ENCODE measurements at regions not wholly inside any gene's neighbourhood (a gene's known extent, or its start where the extent isn't known, plus 50 kb on each side); places are given as distances from the start of the nearest gene placed in this dataset.

DNA sequence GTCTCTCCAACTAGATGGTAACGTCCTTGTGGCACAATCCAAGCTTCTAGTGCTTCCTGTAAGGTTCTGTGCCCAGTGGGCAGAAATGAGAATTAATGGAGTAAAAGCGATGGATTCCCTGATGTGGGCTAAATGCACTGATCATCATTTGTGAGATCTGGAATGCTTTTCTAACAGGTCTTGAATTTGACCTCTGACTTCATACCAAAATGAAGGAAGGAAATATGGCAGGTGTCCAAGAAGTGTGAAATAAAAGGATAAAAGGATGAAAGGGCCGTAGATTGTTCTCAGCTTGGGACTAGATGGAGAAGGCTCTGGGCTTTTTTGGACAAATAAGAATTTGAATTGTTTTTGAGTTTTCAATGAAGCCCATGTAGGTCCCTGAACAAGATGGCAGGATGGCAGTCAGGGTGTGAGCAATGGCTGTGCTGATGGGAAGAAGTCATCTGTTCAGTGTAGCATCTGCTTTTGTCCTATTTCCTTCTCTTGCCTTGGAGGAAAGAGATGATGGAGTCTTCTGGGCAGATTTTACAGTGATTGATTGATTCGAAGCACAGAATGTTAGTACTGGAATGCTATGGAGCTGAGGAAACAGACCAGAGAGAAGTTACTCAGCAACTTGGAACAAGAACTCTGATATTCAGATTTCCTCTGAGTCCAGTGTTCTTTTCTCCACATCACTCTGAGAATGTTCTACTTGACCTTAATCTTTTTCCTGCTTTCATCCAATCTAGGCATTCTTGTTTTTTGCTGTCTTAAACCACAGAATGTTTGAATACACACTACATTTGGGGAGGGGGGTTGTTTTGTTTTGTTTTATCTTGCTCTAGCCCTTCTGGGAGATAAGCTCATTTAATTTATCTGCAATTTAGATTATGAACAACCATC is 286.0 kb downstream of the HLX start:
- TF ChIP-seq, protein P1, sequence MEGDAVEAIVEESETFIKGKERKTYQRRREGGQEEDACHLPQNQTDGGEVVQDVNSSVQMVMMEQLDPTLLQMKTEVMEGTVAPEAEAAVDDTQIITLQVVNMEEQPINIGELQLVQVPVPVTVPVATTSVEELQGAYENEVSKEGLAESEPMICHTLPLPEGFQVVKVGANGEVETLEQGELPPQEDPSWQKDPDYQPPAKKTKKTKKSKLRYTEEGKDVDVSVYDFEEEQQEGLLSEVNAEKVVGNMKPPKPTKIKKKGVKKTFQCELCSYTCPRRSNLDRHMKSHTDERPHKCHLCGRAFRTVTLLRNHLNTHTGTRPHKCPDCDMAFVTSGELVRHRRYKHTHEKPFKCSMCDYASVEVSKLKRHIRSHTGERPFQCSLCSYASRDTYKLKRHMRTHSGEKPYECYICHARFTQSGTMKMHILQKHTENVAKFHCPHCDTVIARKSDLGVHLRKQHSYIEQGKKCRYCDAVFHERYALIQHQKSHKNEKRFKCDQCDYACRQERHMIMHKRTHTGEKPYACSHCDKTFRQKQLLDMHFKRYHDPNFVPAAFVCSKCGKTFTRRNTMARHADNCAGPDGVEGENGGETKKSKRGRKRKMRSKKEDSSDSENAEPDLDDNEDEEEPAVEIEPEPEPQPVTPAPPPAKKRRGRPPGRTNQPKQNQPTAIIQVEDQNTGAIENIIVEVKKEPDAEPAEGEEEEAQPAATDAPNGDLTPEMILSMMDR (IDR thresholded peaks at IDR 0.05; ENCODE audit: poor library complexity, severe bottlenecking), result no peak
- TF ChIP-seq POLR2AphosphoS5 (IDR thresholded peaks at IDR 0.05), result no peak
- TF ChIP-seq MXI1 (conservative IDR thresholded peaks at IDR 0.05; ENCODE audit: poor library complexity, severe bottlenecking), result no peak
- TF ChIP-seq, protein P2, sequence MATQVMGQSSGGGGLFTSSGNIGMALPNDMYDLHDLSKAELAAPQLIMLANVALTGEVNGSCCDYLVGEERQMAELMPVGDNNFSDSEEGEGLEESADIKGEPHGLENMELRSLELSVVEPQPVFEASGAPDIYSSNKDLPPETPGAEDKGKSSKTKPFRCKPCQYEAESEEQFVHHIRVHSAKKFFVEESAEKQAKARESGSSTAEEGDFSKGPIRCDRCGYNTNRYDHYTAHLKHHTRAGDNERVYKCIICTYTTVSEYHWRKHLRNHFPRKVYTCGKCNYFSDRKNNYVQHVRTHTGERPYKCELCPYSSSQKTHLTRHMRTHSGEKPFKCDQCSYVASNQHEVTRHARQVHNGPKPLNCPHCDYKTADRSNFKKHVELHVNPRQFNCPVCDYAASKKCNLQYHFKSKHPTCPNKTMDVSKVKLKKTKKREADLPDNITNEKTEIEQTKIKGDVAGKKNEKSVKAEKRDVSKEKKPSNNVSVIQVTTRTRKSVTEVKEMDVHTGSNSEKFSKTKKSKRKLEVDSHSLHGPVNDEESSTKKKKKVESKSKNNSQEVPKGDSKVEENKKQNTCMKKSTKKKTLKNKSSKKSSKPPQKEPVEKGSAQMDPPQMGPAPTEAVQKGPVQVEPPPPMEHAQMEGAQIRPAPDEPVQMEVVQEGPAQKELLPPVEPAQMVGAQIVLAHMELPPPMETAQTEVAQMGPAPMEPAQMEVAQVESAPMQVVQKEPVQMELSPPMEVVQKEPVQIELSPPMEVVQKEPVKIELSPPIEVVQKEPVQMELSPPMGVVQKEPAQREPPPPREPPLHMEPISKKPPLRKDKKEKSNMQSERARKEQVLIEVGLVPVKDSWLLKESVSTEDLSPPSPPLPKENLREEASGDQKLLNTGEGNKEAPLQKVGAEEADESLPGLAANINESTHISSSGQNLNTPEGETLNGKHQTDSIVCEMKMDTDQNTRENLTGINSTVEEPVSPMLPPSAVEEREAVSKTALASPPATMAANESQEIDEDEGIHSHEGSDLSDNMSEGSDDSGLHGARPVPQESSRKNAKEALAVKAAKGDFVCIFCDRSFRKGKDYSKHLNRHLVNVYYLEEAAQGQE (IDR thresholded peaks at IDR 0.05; ENCODE audit: borderline replicate concordance), result no peak
